AG09319 (cell line): ENCODE measurements at regions not wholly inside any gene's neighbourhood (a gene's known extent, or its start where the extent isn't known, plus 50 kb on each side); places are given as distances from the start of the nearest gene placed in this dataset.

ENCODE experiments used
- DNase-seq: peaks from one replicate; pipeline ENCODE4 v3.0.0-alpha.2; 2010; ENCODE audit warnings: low read depth; ENCODE audit errors: extremely low read depth
- CTCF ChIP-seq: IDR thresholded peaks from 2 replicates; pipeline ENCODE4 v1.5.1; 2011; ENCODE audit warnings: low read depth, mild to moderate bottlenecking, inconsistent platforms, low read length, moderate library complexity

DNA sequence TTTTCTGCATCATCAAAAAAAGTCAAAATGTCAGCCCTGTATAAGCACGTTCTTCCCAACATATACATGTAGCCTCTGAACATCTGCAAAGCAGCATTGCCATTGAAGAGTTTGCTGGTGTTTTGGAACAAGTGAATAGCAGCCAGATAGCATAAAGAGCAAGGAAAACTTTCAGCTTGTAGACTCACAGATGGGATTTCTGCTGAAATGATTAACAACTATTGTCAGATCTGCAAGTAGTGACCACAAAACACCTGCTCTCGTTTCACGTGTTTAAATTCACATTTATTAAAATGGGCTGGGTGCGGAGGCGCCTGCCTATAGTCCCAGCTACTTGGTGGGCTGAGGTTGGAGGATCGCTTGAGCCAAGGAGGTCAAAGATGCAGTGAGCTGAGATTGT is 123.7 kb downstream of the SPRY1 start:
- TF ChIP-seq CTCF: no peak
- DNase-seq: no peak

DNA sequence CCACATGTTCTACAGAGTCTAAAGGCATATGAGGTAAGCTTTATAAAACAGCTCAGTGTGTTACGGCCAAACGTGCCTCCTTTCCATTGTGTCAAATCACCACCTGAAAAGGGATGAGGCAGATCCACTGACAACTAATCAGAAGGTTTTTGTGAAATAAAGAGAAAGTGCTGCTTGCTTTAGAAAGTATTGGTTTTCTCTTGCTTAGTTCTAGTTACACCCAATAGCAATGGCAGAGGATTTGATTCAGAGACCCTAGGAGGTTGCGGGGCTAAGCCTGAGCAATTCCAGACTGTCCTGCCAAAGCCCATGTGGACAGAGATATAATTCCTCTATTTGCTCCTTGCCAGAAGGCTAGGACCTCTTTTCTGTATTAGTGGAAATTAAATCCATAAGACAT is 125.5 kb downstream of the SPRY1 start:
- no peak for DNase-seq
- no peak for TF ChIP-seq CTCF

GRCh38 chr4:123522646-123523045 is 126.1 kb downstream of the SPRY1 start:
- no peak for TF ChIP-seq CTCF

GRCh38 chr4:123524958-123525628 is 128.5 kb downstream of the SPRY1 start:
- TF ChIP-seq CTCF: no peak
- no peak for DNase-seq

More at GRCh38 chr4:123522646-123523045, 126.1 kb downstream of the SPRY1 start:
- DNase-seq: no peak

DNA sequence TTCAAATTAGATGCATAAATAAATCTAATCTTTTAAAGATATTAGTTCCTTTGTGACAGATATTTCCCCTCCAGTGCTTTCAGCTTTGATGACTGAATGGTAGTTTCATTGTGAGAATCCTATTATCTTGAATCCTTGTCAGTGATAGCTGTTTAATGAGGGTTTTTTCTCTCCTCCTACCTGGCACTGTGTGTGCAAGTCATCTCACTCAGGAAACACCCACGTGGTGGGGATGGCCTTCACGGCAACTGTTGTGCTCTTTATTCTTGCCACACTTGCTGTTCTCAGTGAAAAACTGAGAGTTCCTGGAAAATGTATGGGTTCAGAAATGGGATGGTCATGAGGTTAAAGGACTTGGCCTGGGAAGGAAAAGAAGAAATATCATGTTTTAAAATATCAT is 129.9 kb downstream of the SPRY1 start:
- no peak for TF ChIP-seq CTCF
- DNase-seq: no peak

GRCh38 chr4:123528501-123529277 is 132.1 kb downstream of the SPRY1 start:
- no peak for DNase-seq
- TF ChIP-seq CTCF: no peak

DNA sequence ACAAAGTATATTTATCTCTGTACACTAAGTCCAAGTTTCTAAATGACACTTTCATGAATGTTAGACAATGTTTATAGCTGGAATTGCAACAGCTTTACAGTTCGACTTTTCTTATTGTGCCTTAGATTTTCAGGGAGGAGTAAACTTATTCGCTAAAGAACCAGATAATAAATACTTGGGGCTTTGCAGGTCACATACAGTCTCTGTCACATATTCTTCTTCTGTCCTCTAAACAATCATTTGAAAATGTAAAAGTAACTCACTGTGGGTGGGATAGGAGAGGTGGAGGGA is 132.6 kb downstream of the SPRY1 start:
- no peak for TF ChIP-seq CTCF
- DNase-seq: no peak
